ENCODE measurements at regions not wholly inside any gene's neighbourhood (a gene's known extent, or its start where the extent isn't known, plus 50 kb on each side); places are given as distances from the start of the nearest gene placed in this dataset.
"Not testable (repeated sequence)": the region's sequence is repeated elsewhere in the genome, so short reads cannot be mapped to it uniquely, and the experiment has no call there.

GRCh38 chr4:24195991-24196736 lies 306.3 kb upstream of the PPARGC1A start:
- DNase-seq: no peak

DNA sequence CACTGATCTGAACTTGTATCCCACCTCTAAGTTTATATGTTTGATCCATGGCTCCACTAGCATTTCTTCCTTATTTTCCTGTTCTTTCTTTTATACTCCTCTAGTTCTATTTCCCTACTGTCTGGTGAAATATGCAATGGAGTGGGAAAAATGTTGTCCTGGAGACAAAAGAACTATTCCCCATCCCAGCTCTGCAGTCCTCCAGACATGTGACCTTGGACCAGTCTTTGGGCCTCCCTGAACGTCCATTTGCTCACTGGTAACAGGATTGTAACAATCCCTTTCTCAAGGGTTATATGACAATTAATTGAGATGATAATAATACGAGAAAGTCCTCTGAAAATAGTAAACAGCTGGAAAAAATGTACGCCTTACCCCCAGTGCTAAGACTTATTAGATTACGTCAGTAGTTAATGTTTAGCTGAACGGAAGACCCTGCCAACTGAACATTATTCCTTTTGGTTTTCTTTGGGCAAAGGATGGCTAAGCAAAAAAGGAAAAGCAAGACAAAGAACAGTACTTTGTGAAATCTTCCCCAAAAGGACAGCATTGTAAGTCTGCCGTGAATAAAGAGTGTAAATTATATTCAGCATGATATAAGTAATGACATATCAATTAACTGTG lies 302.3 kb upstream of the PPARGC1A start:
- DNase-seq: no peak

GRCh38 chr4:24190761-24191695 lies 301.2 kb upstream of the PPARGC1A start:
- no peak for DNase-seq

- DNase-seq: no peak
Observed at GRCh38 chr4:24188459-24188858, 298.6 kb upstream of the PPARGC1A start.

DNA sequence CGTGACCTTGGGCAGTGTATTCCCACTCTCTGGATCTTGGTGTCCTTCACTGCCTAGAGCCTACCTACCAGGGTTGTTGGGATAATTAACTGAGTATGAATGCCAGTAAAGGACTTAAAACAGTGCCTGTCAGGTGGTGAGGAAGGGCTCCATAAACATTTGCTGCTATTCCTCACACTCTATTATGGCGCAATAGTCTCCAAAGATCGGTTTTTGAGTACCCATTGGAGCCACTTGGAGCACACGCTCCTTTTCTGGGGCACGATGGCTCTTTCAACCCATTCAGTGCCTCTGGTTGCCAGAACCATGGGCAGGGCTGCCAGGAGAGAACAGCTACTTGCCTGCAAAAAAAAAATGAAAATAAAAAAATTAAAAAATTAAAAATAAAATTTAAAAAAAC lies 296.6 kb upstream of the PPARGC1A start:
- DNase-seq: no peak

- no peak for DNase-seq
Observed at GRCh38 chr4:24181005-24181404, 291.2 kb upstream of the PPARGC1A start.

DNA sequence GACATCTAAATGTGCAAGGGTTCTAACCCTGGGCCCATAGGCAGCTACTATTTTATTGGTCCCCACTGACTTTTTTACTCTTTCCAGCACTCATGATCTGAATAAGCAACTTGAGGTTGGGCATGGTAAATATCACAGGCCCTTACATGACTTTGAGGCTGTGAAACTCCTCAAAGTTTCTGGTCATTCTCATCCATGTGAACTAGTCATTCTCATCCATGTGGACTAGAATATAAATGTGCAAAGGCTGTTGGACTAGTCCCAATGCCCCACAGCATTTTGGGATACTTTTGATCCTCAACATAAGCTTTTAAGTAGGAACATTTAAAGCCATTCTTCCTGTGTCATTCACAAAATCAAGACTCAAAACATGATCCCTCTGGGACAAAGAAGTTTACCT lies 290.7 kb upstream of the PPARGC1A start:
- DNase-seq: no peak

- no peak for DNase-seq
Observed at GRCh38 chr4:24179201-24179840, 289.5 kb upstream of the PPARGC1A start.

- not testable (repeated sequence) for DNase-seq
Observed at GRCh38 chr4:24177443-24177842, 287.6 kb upstream of the PPARGC1A start.

GRCh38 chr4:24175707-24176106 lies 285.9 kb upstream of the PPARGC1A start:
- DNase-seq: no peak

DNA sequence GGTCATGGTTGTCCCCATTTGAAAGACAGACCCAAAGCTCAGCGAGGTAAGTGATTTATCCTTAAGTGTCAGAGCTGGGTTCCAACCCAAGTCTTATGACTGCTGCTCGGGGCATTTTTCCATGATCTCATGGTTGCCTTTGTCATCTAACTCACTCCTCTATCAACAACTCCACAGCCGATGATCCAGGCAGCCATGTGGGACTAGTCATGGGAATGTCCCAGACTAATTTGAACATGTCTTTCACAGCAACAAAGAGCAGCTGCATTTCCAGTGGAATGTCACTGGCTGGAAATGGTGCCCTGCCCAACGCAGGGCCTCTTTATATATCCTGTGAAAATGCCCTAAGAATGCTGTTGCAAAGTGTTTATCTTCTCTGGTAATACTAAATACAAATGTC lies 284.8 kb upstream of the PPARGC1A start:
- DNase-seq: no peak

DNA sequence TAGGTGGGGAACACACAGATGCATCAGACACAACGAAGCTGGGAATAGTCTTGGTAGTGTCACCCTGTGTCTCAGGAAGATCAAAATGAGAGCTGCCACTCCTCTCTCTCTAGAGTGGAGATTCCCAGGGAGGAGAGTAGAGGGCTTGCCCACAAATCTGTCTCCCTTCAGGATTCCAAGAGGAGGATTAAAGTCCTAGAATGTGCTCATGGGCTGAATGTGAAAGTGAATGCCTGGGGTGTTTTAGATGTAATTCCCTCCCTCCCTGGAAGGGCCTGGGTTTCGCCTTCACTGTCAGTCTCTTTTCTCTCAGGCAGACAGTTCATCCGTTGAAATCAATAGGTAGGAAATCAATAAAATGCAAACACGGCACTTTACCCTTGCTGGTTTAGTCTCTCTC lies 282.6 kb upstream of the PPARGC1A start:
- no peak for DNase-seq

- DNase-seq: peak; percentile 66
Observed at GRCh38 chr4:24169956-24170355, 280.1 kb upstream of the PPARGC1A start.

DNA sequence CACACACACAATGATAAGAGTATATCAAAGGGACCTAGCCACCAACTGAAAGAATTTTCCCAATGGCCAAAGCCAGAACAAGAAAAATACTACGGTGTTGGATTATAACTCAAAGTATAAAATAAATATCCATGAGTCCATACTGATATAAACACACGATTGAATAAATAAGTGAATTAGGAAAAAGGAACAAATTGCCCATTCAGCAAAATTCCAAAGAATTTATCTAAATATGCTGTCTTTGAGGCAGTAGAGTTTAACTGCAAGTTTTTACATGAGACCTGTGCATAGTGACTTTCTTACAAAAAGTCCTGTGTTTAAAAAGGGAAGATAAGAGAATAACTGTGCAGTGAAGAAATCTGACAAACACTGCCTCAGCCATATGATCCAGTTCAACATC lies 278.8 kb upstream of the PPARGC1A start:
- no peak for DNase-seq

- no peak for DNase-seq
Observed at GRCh38 chr4:24166501-24166900, 276.7 kb upstream of the PPARGC1A start.

DNA sequence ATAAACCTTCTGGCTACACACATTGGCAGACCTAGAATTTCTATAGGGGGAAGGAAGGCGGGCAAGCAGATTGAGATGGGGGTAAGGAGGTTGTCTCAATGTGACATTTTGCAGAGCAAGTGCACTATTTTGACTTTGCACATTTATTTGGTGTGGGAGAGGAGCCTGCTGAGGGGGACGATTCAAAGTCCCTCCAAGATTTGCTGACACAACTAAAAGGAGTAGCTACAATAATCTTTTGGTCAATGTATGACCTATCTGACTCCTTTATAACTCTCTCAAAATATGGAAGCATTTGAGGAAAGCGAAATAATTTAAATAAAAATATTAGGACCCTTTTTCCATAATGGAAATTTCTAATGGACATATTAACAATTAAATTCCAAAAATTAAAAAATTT lies 274.9 kb upstream of the PPARGC1A start:
- DNase-seq: no peak

DNA sequence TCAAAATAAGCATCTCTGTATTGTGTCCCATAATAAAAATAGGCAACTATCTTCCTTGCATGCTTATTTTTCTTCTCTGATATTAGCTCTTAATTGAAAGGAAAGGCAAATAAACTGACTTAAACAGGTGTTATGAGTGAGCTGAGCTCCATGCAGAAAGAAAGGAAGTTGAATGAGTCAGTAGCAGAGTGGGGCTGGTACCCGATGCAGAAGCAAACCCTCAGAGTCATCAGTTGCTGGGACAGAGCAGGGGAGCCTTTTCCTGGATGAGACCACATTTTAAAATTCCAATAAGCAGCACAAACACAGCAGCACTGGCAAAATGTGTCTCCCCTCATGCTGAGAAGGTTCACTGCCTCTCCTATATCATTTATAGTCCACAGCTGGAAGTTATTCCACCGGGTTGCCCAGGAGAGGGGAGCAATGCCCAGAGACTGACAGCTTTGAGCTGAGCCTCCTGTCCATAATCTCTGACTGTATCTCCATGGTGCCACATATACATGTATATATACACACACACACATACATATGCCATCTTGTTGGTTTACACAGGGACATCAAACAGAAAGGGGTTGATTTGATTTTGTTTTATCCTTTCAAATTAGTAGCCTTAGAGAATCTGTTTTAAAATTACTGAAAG lies 274.3 kb upstream of the PPARGC1A start:
- no peak for DNase-seq

- no peak for DNase-seq
Observed at GRCh38 chr4:24163314-24163713, 273.5 kb upstream of the PPARGC1A start.

GRCh38 chr4:24160358-24160757 lies 270.5 kb upstream of the PPARGC1A start:
- DNase-seq: no peak

DNA sequence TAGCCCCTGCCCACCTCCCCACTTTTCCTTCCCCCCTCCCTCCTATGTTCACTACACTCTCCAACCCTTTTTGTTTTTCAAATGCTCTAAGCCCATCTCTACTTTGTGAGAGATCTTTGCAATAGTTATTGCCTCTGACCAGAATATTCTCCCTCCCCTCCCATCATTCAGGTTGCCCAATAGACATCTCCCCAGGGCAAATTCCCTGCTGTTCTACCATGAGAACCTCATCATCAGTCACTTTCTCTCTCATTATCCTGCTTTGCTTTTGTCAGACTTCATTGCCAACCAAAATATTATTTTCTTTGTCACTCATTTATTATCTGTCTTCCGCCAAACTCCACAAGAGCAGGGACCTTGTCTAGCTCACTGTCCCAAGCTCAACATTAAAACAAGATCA lies 268.2 kb upstream of the PPARGC1A start:
- DNase-seq: no peak

DNA sequence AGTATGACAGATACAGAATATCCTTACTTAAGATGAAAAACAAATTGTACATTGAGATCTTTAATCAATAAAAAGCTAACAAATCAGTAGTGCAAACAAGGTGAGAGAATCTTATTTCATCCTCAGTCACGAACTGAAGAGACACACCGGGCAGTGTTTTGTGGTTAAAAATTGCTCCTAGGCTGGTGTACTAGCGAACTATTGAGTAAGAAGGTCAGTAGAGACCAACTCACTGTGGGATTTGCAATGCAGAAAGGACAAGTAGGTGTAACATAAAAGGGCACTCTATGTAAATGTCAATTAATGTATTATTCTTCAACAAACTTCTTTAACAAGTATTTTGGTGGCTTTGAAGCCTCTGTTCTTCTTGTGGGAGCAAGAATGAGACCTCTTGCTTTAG lies 260.2 kb upstream of the PPARGC1A start:
- DNase-seq: no peak

GRCh38 chr4:24146127-24146526 lies 256.3 kb upstream of the PPARGC1A start:
- no peak for DNase-seq

DNA sequence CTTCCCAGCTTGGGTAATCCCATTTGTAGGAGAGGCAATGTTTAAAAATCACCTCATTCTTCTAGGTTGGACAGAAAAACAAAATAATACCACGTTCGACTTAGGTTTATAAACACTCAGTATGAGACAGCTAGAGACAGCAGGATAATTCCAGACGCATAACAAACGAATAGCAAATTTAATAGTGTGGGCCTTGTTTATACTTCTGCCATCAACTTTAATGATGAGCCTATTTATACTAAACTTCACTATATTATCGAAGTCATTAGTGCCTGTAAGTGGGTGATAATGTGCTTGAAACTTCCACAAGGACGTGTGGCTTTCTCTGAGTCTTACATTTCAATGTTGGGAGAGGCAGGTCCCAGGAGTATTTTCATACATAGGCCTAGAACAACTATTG lies 255.7 kb upstream of the PPARGC1A start:
- no peak for DNase-seq
